ENCODE measurements at regions not wholly inside any gene's neighbourhood (a gene's known extent, or its start where the extent isn't known, plus 50 kb on each side); places are given as distances from the start of the nearest gene placed in this dataset.

DNA sequence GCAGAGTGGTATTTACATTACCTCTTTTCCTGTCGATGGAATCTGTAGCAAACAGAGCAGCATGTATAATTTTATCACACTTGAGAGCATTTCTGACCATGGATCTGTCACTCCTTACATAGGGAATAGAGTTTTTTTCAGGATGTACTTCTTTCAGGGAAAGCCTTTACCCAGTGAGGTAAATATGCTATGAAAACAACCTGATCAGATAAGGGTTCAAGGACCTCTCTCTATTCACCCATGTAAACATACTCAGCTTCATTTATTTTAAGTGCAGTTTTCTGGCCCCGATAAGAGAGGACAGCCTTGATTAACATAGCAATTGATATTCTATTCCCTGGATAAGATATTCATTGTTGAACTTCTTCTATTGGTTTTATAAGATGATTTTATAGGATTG lies 87.3 kb upstream of the ESX1 start:
- TF ChIP-seq, protein P1, sequence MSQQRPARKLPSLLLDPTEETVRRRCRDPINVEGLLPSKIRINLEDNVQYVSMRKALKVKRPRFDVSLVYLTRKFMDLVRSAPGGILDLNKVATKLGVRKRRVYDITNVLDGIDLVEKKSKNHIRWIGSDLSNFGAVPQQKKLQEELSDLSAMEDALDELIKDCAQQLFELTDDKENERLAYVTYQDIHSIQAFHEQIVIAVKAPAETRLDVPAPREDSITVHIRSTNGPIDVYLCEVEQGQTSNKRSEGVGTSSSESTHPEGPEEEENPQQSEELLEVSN (IDR thresholded peaks at IDR 0.05), result no peak
- TF ChIP-seq SIRT6 (IDR thresholded peaks at IDR 0.05; ENCODE audit: low read length) (no peak), EZH2 (IDR thresholded peaks at IDR 0.05; ENCODE audit: low read depth, low read length, severe bottlenecking) (no peak), SAP30 (IDR thresholded peaks at IDR 0.05; ENCODE audit: insufficient read depth, insufficient replicate concordance, low read length) (no peak), TAF1 (IDR thresholded peaks at IDR 0.05; ENCODE audit: low read depth, low read length) (no peak), POLR2AphosphoS5 (IDR thresholded peaks at IDR 0.05; ENCODE audit: low read depth, low read length) (no peak), POLR2A (IDR thresholded peaks at IDR 0.05; ENCODE audit: control extremely low read depth in 1 of 2, low read depth in 2 of 2, low read length in 2 of 2) (no peak), HDAC6 (IDR thresholded peaks at IDR 0.05; ENCODE audit: low read depth, low read length) (no peak), NRF1 (IDR thresholded peaks at IDR 0.05; ENCODE audit: low read depth, low read length) (no peak), GABPA (IDR thresholded peaks at IDR 0.05; ENCODE audit: borderline replicate concordance, insufficient read depth, low read length) (no peak), SIX5 (IDR thresholded peaks at IDR 0.05; ENCODE audit: low read depth, low read length) (no peak), CHD2 (IDR thresholded peaks at IDR 0.05; ENCODE audit: low read length) (no peak)
- TF ChIP-seq, protein P2, sequence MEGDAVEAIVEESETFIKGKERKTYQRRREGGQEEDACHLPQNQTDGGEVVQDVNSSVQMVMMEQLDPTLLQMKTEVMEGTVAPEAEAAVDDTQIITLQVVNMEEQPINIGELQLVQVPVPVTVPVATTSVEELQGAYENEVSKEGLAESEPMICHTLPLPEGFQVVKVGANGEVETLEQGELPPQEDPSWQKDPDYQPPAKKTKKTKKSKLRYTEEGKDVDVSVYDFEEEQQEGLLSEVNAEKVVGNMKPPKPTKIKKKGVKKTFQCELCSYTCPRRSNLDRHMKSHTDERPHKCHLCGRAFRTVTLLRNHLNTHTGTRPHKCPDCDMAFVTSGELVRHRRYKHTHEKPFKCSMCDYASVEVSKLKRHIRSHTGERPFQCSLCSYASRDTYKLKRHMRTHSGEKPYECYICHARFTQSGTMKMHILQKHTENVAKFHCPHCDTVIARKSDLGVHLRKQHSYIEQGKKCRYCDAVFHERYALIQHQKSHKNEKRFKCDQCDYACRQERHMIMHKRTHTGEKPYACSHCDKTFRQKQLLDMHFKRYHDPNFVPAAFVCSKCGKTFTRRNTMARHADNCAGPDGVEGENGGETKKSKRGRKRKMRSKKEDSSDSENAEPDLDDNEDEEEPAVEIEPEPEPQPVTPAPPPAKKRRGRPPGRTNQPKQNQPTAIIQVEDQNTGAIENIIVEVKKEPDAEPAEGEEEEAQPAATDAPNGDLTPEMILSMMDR (IDR thresholded peaks at IDR 0.05; ENCODE audit: control extremely low read depth in 1 of 3, insufficient read depth in 1 of 3, low read depth in 1 of 3, low read length in 3 of 3), result no peak
- TF ChIP-seq, protein P3, sequence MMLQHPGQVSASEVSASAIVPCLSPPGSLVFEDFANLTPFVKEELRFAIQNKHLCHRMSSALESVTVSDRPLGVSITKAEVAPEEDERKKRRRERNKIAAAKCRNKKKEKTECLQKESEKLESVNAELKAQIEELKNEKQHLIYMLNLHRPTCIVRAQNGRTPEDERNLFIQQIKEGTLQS (IDR thresholded peaks at IDR 0.05; ENCODE audit: insufficient read depth, low read depth, low read length), result no peak

Measured in H1 (cell line).